ENCODE measurements at regions not wholly inside any gene's neighbourhood (a gene's known extent, or its start where the extent isn't known, plus 50 kb on each side); places are given as distances from the start of the nearest gene placed in this dataset.

- Mint-ChIP-seq H3K4me1 (no peaks in the 10 kb centered on the region), H3K27me3 (ENCODE audit: low read depth in 2 of 2) (no peaks in the 10 kb centered on the region), H3K27ac (no peak overlapping the region), H3K36me3 (no peaks in the 10 kb centered on the region), H3K9me3 (peaks cover 8 to 13% of the 10 kb centered on the region in 2 donors), H3K4me3 (no peak overlapping the region)
- TF ChIP-seq CTCF (IDR thresholded peaks at IDR 0.05) = no peak
- H3K36me3 ChIP-seq (ENCODE audit: control insufficient read depth, insufficient read depth, low read length) = no peaks in the 10 kb centered on the region
- 70% methylated on average over 3 of the region's 3 CpGs for WGBS (ENCODE audit: insufficient coverage)
- no peak for ATAC-seq
- DNase-seq = no peak
- no peaks in the 10 kb centered on the region for H3K9me3 ChIP-seq (ENCODE audit: control insufficient read depth, insufficient read depth, low read length)
- intact Hi-C loops (cut with micrococcal nuclease) = no loop called here
- H3K4me1 ChIP-seq (ENCODE audit: control insufficient read depth, insufficient read depth, low read length) = no peaks in the 10 kb centered on the region
- no peaks in the 10 kb centered on the region for H3K27me3 ChIP-seq (ENCODE audit: control insufficient read depth, insufficient read depth, low read length)
- H3K27ac ChIP-seq (ENCODE audit: low read length) = no peak overlapping the region
- H3K4me3 ChIP-seq (ENCODE audit: low read length) = no peak overlapping the region
These were observed 1346.8 kb upstream of the CELF2 start for GRCh38 chr10:9670911-9671310.

GRCh38 chr10:9681655-9682054, 1336.0 kb upstream of the CELF2 start:
- WGBS (ENCODE audit: insufficient coverage) = 91% methylated on average over 2 of the region's 2 CpGs
- no peak overlapping the region for H3K27ac Mint-ChIP-seq
- no peak for TF ChIP-seq CTCF (IDR thresholded peaks at IDR 0.05)
- H3K4me3 Mint-ChIP-seq = no peak overlapping the region
- Histone ChIP-seq H3K4me1 (ENCODE audit: control insufficient read depth, insufficient read depth, low read length) (no peaks in the 10 kb centered on the region), H3K4me3 (ENCODE audit: low read length) (no peak overlapping the region), H3K27ac (ENCODE audit: low read length) (no peak overlapping the region), H3K36me3 (ENCODE audit: control insufficient read depth, insufficient read depth, low read length) (no peaks in the 10 kb centered on the region), H3K9me3 (ENCODE audit: control insufficient read depth, insufficient read depth, low read length) (no peaks in the 10 kb centered on the region), H3K27me3 (ENCODE audit: control insufficient read depth, insufficient read depth, low read length) (no peaks in the 10 kb centered on the region)
- DNase-seq (no peak), ATAC-seq (no peak)
- peaks cover 5 to 8% of the 10 kb centered on the region in 2 donors for H3K9me3 Mint-ChIP-seq
- H3K36me3 Mint-ChIP-seq = no peaks in the 10 kb centered on the region
- no peaks in the 10 kb centered on the region for H3K27me3 Mint-ChIP-seq (ENCODE audit: low read depth in 2 of 2)
- intact Hi-C loops (cut with micrococcal nuclease) = no loop called here
- H3K4me1 Mint-ChIP-seq = no peaks in the 10 kb centered on the region

GRCh38 chr10:9682802-9683201, 1334.9 kb upstream of the CELF2 start:
- no peaks in the 10 kb centered on the region for H3K4me1 ChIP-seq (ENCODE audit: control insufficient read depth, insufficient read depth, low read length)
- ATAC-seq (no peak), DNase-seq (no peak)
- no peaks in the 10 kb centered on the region for H3K27me3 ChIP-seq (ENCODE audit: control insufficient read depth, insufficient read depth, low read length)
- H3K36me3 ChIP-seq (ENCODE audit: control insufficient read depth, insufficient read depth, low read length) = no peaks in the 10 kb centered on the region
- Mint-ChIP-seq H3K4me3 (no peak overlapping the region), H3K27ac (no peak overlapping the region), H3K9me3 (peaks cover 5% of the 10 kb centered on the region in 2 donors), H3K4me1 (no peaks in the 10 kb centered on the region), H3K27me3 (ENCODE audit: low read depth in 2 of 2) (no peaks in the 10 kb centered on the region), H3K36me3 (no peaks in the 10 kb centered on the region)
- intact Hi-C loops (cut with micrococcal nuclease) = no loop called here
- TF ChIP-seq CTCF (IDR thresholded peaks at IDR 0.05) = no peak
- WGBS (ENCODE audit: insufficient coverage) = 80% methylated on average over 1 of the region's 1 CpG
- no peaks in the 10 kb centered on the region for H3K9me3 ChIP-seq (ENCODE audit: control insufficient read depth, insufficient read depth, low read length)
- no peak overlapping the region for H3K4me3 ChIP-seq (ENCODE audit: low read length)
- H3K27ac ChIP-seq (ENCODE audit: low read length) = no peak overlapping the region

GRCh38 chr10:9684186-9684585, 1333.5 kb upstream of the CELF2 start:
- Mint-ChIP-seq H3K4me1 (no peaks in the 10 kb centered on the region), H3K4me3 (no peak overlapping the region), H3K36me3 (no peaks in the 10 kb centered on the region), H3K27me3 (ENCODE audit: low read depth in 2 of 2) (no peaks in the 10 kb centered on the region), H3K9me3 (peaks cover 4 to 5% of the 10 kb centered on the region in 2 donors), H3K27ac (no peak overlapping the region)
- Histone ChIP-seq H3K36me3 (ENCODE audit: control insufficient read depth, insufficient read depth, low read length) (no peaks in the 10 kb centered on the region), H3K27me3 (ENCODE audit: control insufficient read depth, insufficient read depth, low read length) (no peaks in the 10 kb centered on the region), H3K4me3 (ENCODE audit: low read length) (no peak overlapping the region), H3K4me1 (ENCODE audit: control insufficient read depth, insufficient read depth, low read length) (no peaks in the 10 kb centered on the region), H3K27ac (ENCODE audit: low read length) (no peak overlapping the region), H3K9me3 (ENCODE audit: control insufficient read depth, insufficient read depth, low read length) (no peaks in the 10 kb centered on the region)
- DNase-seq = no peak
- TF ChIP-seq CTCF (IDR thresholded peaks at IDR 0.05) = no peak
- no CpG with 5 or more reads among the region's 1 CpG for WGBS (ENCODE audit: insufficient coverage)
- intact Hi-C loops (cut with micrococcal nuclease) = no loop called here
- no peak for ATAC-seq
